ENCODE measurements at regions not wholly inside any gene's neighbourhood (a gene's known extent, or its start where the extent isn't known, plus 50 kb on each side); places are given as distances from the start of the nearest gene placed in this dataset.
A peak's percentile ranks its signal among the peaks of the same experiment; 100 is the strongest.

DNA sequence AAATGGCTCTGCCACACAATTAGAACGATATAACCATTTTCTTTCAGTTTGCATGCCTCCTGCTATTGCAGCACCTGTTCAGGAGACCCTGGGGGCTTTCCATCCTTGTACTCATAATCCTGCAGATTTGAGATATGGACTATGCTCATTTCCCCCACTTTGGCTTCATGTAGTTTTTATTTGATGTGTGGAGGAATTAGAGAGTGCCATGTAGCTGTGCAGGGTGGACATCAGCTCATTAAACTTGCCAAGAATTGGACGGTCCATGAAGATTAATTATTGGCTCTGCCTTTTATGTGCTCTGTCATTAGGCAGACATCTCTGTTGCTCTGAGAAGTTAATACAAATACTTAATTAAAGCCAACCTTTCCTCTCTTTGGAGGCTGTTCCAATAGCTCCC is 66.2 kb upstream of the CD83 start:
- DNase-seq (no peak), ATAC-seq (no peak)
- Mint-ChIP-seq H3K9me3 (ENCODE audit: low read depth) (no peaks in the 10 kb centered on the region), H3K4me1 (no peaks in the 10 kb centered on the region), H3K27me3 (peaks cover 7% of the 10 kb centered on the region), H3K4me3 (no peak overlapping the region), H3K36me3 (ENCODE audit: low read depth) (no peaks in the 10 kb centered on the region), H3K27ac (no peak overlapping the region)
- CTCF ChIA-PET: interaction anchor here (0.6 to 8.9 kb wide), 8 partner anchors 10 to 177 kb away, joined by 3 to 59 read pairs (median 4); no protein-coding TSS in a partner anchor
- POLR2A ChIA-PET: no interaction called here
- intact Hi-C loops (cut with DNase I, micrococcal nuclease): no loop called here

DNA sequence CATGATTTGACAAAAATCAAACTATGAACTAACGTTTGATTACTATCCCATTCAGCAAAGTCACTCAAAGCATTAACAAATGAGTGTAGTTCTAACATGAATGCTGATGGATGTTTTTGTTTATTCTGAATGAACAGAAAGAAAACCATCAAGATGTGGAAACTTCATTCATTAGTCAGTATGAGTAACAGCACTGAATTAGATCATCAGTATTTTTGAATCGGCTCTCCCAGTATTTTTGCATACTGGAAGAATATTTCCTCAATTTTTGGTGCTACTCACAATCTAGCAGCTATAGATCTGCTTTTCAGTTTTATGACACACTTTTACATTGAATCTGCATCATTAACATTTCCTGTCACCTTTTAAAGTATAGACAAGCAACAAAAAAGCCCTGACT is 63.8 kb upstream of the CD83 start:
- no peak overlapping the region for H3K4me3 Mint-ChIP-seq
- ChIA-PET POLR2A (no interaction called here), CTCF (interaction anchor here (0.6 to 8.9 kb wide), 3 partner anchors 9 to 20 kb away, joined by 3 to 59 read pairs (median 7); no protein-coding TSS in a partner anchor)
- no peaks in the 10 kb centered on the region for H3K36me3 Mint-ChIP-seq (ENCODE audit: low read depth)
- H3K27me3 Mint-ChIP-seq: peaks cover 9% of the 10 kb centered on the region
- no peaks in the 10 kb centered on the region for H3K9me3 Mint-ChIP-seq (ENCODE audit: low read depth)
- DNase-seq (no peak), ATAC-seq (no peak)
- no peaks in the 10 kb centered on the region for H3K4me1 Mint-ChIP-seq
- no peak overlapping the region for H3K27ac Mint-ChIP-seq
- intact Hi-C loops (cut with DNase I, micrococcal nuclease): no loop called here

DNA sequence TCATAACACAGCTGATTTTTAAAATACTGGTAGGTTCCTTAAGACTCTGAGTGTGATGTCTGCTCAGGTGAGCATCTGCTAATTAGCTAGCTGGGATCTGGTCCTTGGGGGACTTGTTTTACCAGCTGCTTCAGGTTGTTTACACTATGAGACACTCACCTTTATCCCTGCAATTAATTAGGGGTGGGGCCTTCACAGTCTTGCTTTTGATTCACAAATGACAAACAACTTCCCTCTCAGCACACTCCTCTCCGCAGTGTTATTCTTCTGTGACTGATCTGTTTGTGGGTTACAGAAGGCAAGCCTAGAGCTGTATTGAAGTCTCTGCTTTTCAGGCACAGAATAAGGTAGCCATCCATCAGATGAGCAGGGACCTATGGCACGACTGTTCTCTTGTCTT is 62.0 kb upstream of the CD83 start:
- Mint-ChIP-seq H3K9me3 (ENCODE audit: low read depth) (no peaks in the 10 kb centered on the region), H3K27ac (no peak overlapping the region), H3K27me3 (peaks cover 15% of the 10 kb centered on the region), H3K4me3 (no peak overlapping the region), H3K36me3 (ENCODE audit: low read depth) (no peaks in the 10 kb centered on the region), H3K4me1 (no peaks in the 10 kb centered on the region)
- no peak for DNase-seq
- ChIA-PET CTCF (interaction anchor here (0.6 to 8.9 kb wide), 3 partner anchors 9 to 581 kb away, joined by 3 to 59 read pairs (median 8); no protein-coding TSS in a partner anchor), POLR2A (no interaction called here)
- intact Hi-C loops (cut with DNase I, micrococcal nuclease): no loop called here
- ATAC-seq: no peak

DNA sequence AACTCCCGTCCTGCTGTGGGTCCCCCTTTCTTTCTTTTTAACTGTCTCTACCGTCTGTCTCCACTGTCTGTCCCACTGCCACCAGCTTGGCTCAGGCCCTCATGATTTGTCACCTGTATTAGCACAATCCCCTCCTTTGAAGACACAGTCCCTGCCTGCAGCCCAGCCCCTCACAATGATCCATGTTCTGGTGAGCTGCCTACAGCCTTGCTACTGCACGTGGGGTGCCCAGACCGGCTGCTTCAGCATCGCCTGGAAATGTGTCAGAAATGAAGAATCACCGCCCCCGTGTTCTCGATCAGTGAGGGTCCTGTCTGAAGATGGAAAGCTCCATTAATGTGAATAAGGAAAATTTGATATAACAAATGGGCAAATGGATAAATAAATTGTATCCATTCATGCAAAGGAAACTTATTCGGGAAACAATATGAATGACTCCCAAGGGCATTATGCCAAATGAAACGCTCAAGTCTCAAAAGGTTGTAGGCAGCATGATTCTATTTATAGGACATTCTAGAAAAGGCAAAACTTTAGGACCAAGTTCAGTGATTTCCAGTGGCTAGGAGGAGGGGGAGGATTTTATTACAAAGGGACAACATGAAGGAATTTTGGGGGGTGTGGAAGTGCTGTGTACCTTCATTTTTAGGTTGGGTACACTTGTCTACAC is 59.4 kb upstream of the CD83 start:
- Mint-ChIP-seq H3K27me3 (peaks cover 26% of the 10 kb centered on the region), H3K27ac (no peak overlapping the region), H3K9me3 (ENCODE audit: low read depth) (no peaks in the 10 kb centered on the region), H3K4me3 (no peak overlapping the region), H3K4me1 (no peaks in the 10 kb centered on the region), H3K36me3 (ENCODE audit: low read depth) (no peaks in the 10 kb centered on the region)
- ChIA-PET CTCF (interaction anchor here (0.7 to 8.9 kb wide), 4 partner anchors 8 to 150 kb away, joined by 4 to 59 read pairs (median 4); no protein-coding TSS in a partner anchor), POLR2A (no interaction called here)
- intact Hi-C loops (cut with DNase I, micrococcal nuclease): no loop called here
- ATAC-seq: no peak
- no peak for DNase-seq

DNA sequence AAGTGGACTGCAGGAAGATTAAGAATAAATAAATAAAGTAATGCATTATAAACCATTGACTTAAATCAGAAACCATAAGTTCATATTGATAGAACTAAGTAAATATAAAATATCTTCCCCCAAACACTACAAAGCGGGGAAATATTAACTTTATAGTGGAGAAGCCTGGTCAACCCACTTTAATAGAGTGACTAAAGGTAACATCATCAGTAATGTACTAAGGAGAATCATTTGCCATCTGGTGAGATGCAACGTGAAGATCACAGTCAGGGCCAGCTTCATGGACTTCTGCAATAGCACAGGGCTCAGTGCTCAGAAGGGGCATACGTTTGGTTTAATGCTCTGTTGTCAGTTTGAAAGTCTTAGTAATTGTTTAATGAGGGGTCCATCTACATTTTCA is 58.8 kb upstream of the CD83 start:
- Mint-ChIP-seq H3K4me1 (no peaks in the 10 kb centered on the region), H3K36me3 (ENCODE audit: low read depth) (no peaks in the 10 kb centered on the region), H3K27ac (no peak overlapping the region), H3K4me3 (no peak overlapping the region), H3K27me3 (peaks cover 26% of the 10 kb centered on the region), H3K9me3 (ENCODE audit: low read depth) (no peaks in the 10 kb centered on the region)
- CTCF ChIA-PET: interaction anchor here (1.2 to 8.9 kb wide), 3 partner anchors 7 to 150 kb away, joined by 4 to 59 read pairs (median 5); no protein-coding TSS in a partner anchor
- POLR2A ChIA-PET: no interaction called here
- DNase-seq (no peak), ATAC-seq (no peak)
- intact Hi-C loops (cut with DNase I, micrococcal nuclease): no loop called here

DNA sequence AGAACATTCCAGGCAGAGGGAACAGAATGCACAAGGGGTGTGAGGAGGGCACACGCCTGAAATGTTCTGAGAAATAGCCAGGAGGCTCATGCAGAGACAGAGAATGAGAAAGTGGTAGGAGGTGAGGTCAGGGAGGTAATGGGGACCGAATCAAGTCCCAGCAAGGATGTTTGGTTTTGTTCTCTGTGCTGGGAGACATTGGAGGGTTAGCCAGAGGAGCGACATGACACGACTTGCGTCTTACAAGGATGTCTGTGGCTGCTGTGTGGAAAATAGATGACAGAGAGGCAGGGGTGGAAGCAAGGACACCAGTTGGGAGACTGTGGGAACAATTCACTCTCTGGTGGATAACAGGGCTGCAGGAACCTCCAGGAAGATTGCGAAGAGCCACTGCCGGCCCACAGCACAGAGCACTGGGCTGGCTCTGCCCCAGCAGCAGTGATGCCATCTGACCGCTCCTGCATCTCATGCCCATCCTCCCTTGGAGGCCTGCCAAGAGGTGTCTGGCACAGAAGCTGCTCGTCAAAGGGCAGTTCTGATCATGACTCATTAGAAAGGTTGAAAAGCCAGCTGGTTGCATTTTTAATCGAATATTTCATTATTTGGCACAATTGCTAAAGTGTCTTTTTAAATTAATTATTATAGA is 57.7 kb upstream of the CD83 start:
- no peaks in the 10 kb centered on the region for H3K9me3 Mint-ChIP-seq (ENCODE audit: low read depth)
- peaks cover 26% of the 10 kb centered on the region for H3K27me3 Mint-ChIP-seq
- no peaks in the 10 kb centered on the region for H3K4me1 Mint-ChIP-seq
- POLR2A ChIA-PET: no interaction called here
- no peaks in the 10 kb centered on the region for H3K36me3 Mint-ChIP-seq (ENCODE audit: low read depth)
- DNase-seq (no peak), ATAC-seq (no peak)
- H3K4me3 Mint-ChIP-seq: no peak overlapping the region
- CTCF ChIA-PET: interaction anchor here (1.2 to 1.8 kb wide), 4 partner anchors 13 to 151 kb away, joined by 3 to 9 read pairs (median 4); no protein-coding TSS in a partner anchor
- no peak overlapping the region for H3K27ac Mint-ChIP-seq
- intact Hi-C loops (cut with DNase I, micrococcal nuclease): no loop called here

DNA sequence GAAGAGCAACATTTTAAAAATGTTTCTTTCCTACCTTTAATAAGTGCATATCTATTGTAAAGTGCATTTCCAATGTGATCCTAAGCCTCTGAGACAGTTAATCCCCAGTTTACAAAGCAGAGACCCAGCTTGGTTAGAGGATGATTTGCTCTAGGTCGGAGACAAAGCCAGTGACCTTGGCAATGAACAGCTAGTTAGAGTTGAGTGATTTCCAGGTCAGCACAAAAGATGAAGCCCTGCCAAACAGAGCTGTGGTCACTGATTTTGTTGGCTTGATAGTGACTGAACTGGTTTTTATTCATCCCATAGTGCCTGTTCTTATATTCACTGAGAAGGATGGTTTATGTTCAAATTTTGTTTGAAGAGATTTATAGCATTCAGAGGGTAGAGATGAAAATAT is 56.6 kb upstream of the CD83 start:
- no peak for DNase-seq
- CTCF ChIA-PET: interaction anchor here (1.8 kb wide), 2 partner anchors 15 to 87 kb away, joined by 3 to 9 read pairs; no protein-coding TSS in a partner anchor
- no peaks in the 10 kb centered on the region for H3K4me1 Mint-ChIP-seq
- no peaks in the 10 kb centered on the region for H3K36me3 Mint-ChIP-seq (ENCODE audit: low read depth)
- ATAC-seq: no peak
- H3K27ac Mint-ChIP-seq: no peak overlapping the region
- no peaks in the 10 kb centered on the region for H3K9me3 Mint-ChIP-seq (ENCODE audit: low read depth)
- no peak overlapping the region for H3K4me3 Mint-ChIP-seq
- POLR2A ChIA-PET: no interaction called here
- peaks cover 29% of the 10 kb centered on the region for H3K27me3 Mint-ChIP-seq
- intact Hi-C loops (cut with DNase I, micrococcal nuclease): no loop called here

DNA sequence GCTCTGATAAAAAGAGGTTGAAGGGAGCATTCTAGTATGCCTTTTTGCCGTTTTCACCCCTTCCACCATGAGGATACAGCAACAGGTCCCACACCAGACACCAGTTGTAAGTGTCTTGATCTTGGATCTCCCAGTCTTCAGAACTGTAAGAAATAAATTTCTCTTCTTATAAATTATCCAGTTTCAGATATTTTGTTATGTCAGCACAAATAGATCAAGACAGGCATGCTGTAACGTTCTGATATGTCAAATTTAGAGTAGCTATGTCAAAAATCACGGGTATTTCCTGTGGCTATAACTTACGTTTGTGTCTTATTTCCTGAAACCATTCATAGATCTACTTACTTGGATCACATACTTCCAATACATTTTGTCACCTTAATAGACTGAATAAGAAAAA is 55.9 kb upstream of the CD83 start:
- H3K4me1 Mint-ChIP-seq: no peaks in the 10 kb centered on the region
- H3K4me3 Mint-ChIP-seq: no peak overlapping the region
- ATAC-seq: no peak
- CTCF ChIA-PET: interaction anchor here (1.8 kb wide), 2 partner anchors 15 to 86 kb away, joined by 3 to 9 read pairs; no protein-coding TSS in a partner anchor
- H3K36me3 Mint-ChIP-seq (ENCODE audit: low read depth): no peaks in the 10 kb centered on the region
- no peak for DNase-seq
- peaks cover 29% of the 10 kb centered on the region for H3K27me3 Mint-ChIP-seq
- no peaks in the 10 kb centered on the region for H3K9me3 Mint-ChIP-seq (ENCODE audit: low read depth)
- POLR2A ChIA-PET: no interaction called here
- H3K27ac Mint-ChIP-seq: no peak overlapping the region
- intact Hi-C loops (cut with DNase I, micrococcal nuclease): no loop called here

DNA sequence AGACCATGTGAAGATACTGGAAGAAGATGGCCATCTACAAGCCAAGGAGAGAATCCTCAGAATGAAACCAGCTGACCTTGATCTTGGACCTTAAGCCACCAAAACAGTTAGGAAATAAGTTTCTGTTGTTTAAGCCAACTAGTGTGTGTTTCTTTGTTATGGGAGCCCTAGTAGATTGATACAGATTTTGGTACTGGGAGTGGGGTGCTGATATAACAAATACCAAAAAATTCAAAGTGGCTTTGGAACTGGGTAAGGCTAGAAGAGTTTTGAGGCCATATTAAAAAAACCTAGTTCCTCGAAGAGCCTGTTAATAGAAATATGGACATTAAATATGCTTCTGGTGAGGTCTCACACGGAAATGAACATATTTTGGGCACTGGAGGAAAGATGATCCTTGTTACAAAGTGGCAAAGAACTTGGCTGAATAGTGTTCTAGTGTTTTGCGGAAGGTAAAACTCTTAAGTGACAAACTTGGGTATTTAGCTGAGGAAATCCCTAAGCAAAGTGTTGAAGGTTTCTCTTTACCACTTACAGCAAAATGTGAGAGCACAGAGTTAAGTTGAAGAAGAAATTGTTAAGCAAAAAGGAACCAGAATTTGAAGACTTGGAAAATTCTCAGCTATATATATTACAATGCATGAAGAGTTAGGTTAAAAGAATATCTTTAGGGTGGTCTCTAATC is 55.1 kb upstream of the CD83 start:
- H3K27me3 Mint-ChIP-seq: peaks cover 28% of the 10 kb centered on the region
- ChIA-PET POLR2A (no interaction called here), CTCF (interaction anchor here (1.5 to 7.6 kb wide), 4 partner anchors 8 to 154 kb away, joined by 5 to 98 read pairs (median 33); no protein-coding TSS in a partner anchor)
- intact Hi-C loops (cut with DNase I, micrococcal nuclease): no loop called here
- no peak overlapping the region for H3K4me3 Mint-ChIP-seq
- H3K27ac Mint-ChIP-seq: no peak overlapping the region
- H3K9me3 Mint-ChIP-seq (ENCODE audit: low read depth): no peaks in the 10 kb centered on the region
- DNase-seq (no peak), ATAC-seq (no peak)
- no peaks in the 10 kb centered on the region for H3K36me3 Mint-ChIP-seq (ENCODE audit: low read depth)
- H3K4me1 Mint-ChIP-seq: peaks cover 2% of the 10 kb centered on the region

DNA sequence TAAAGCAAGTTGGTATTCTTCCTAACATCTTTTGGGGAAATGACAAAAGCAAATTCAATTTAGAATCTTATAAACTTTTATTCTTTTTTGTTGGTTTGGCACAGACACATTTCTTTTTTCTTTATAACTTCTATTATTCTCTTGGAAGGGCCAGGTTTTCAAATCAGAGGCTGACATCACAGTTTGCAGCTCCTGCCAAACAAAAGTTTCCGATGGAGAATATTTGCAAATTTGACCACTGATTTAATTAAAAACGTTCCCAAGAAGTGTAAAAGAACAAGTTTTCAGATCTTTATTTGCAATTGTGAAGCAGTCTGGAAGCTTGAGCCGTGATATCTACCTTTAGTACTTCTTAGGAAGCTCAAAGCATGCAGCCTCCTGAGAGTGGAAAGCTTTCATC is 53.8 kb upstream of the CD83 start:
- Mint-ChIP-seq H3K4me3 (no peak overlapping the region), H3K27ac (no peak overlapping the region), H3K36me3 (ENCODE audit: low read depth) (no peaks in the 10 kb centered on the region), H3K4me1 (peaks cover 2% of the 10 kb centered on the region), H3K9me3 (ENCODE audit: low read depth) (no peaks in the 10 kb centered on the region), H3K27me3 (peaks cover 26% of the 10 kb centered on the region)
- no peak for DNase-seq
- POLR2A ChIA-PET: interaction anchor here (0.5 to 0.7 kb wide), 2 partner anchors 30 to 37 kb away, joined by 3 read pairs; no protein-coding TSS in a partner anchor
- intact Hi-C loops (cut with DNase I, micrococcal nuclease): loop anchor here in 1 of 2 experiments (1.0 kb wide), 1 partner anchor 149 kb away; no protein-coding TSS in a partner anchor
- CTCF ChIA-PET: interaction anchor here (0.8 to 7.6 kb wide), 8 partner anchors 10 to 269 kb away, joined by 3 to 98 read pairs (median 4); no protein-coding TSS in a partner anchor
- no peak for ATAC-seq

DNA sequence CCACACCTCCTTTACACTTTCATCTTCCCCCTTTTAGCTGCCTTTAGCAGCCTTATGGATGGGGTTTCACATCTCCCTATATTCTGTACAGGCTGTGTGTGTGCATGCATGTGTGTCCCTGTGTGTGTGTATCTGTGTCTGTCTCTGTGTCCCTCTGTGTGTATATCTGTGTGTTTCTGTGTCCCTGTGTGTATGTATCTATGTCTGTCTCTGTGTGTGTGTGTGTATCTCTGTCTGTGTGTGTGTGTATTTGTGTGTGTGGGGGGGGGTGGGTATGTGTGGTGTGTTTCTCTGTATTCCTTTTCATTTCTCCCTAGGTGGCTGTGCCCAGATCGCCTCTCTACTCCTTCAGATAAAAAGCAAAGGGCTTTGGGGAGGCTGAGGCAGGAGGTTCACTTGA is 52.2 kb upstream of the CD83 start:
- ChIA-PET CTCF (interaction anchor here (0.7 to 7.6 kb wide), 10 partner anchors 9 to 728 kb away, joined by 3 to 98 read pairs (median 6); no protein-coding TSS in a partner anchor), POLR2A (no interaction called here)
- Mint-ChIP-seq H3K27ac (no peak overlapping the region), H3K4me3 (peak overlapping the region; percentile 16), H3K9me3 (ENCODE audit: low read depth) (no peaks in the 10 kb centered on the region), H3K36me3 (ENCODE audit: low read depth) (no peaks in the 10 kb centered on the region), H3K4me1 (peaks cover 2% of the 10 kb centered on the region), H3K27me3 (peaks cover 14% of the 10 kb centered on the region)
- DNase-seq: no peak
- intact Hi-C loops (cut with DNase I, micrococcal nuclease): loop anchor here (5.0 kb wide), 5 partner anchors 77 to 1173 kb away; partner anchors contain the start of gene SIRT5 (in 1 of the 2)
- ATAC-seq: no peak

Data from activated CD4-positive, alpha-beta T cell treated with anti-CD3 and anti-CD28 coated beads for 36 hours (primary cell).